Nephron progenitor cell (in vitro differentiated cells): ENCODE measurements at regions not wholly inside any gene's neighbourhood (a gene's known extent, or its start where the extent isn't known, plus 50 kb on each side); places are given as distances from the start of the nearest gene placed in this dataset.

Source experiments
- DNase-seq: peaks from one replicate; pipeline ENCODE4 v3.0.0; 2021
- H3K27ac Mint-ChIP-seq: 2 replicates; pipeline ENCODE4 v1.8.0; 2021; ENCODE audit warnings: mild to moderate bottlenecking, moderate library complexity, mixed read lengths
- H3K27me3 Mint-ChIP-seq: 2 replicates; pipeline ENCODE4 v1.8.0; 2021; ENCODE audit warnings: mild to moderate bottlenecking, low read depth, mixed read lengths; ENCODE audit not compliant: poor library complexity
- H3K36me3 Mint-ChIP-seq: 2 replicates; pipeline ENCODE4 v1.8.0; 2021; ENCODE audit warnings: low read depth, mixed read lengths
- H3K4me1 Mint-ChIP-seq: 2 replicates; pipeline ENCODE4 v1.8.0; 2021; ENCODE audit warnings: mixed read lengths
- H3K4me3 Mint-ChIP-seq: 2 replicates; pipeline ENCODE4 v1.8.0; 2021; ENCODE audit warnings: mild to moderate bottlenecking, moderate library complexity, mixed read lengths
- H3K9me3 Mint-ChIP-seq: 2 replicates; pipeline ENCODE4 v1.8.0; 2021; ENCODE audit warnings: mild to moderate bottlenecking, moderate library complexity, mixed read lengths
- CTCF ChIP-seq: fragments of 200-600 bp; sonication (generic); IDR thresholded peaks from 2 replicates; pipeline ENCODE4 v1.5.0; 2021; ENCODE audit warnings: antibody characterized with exemption

DNA sequence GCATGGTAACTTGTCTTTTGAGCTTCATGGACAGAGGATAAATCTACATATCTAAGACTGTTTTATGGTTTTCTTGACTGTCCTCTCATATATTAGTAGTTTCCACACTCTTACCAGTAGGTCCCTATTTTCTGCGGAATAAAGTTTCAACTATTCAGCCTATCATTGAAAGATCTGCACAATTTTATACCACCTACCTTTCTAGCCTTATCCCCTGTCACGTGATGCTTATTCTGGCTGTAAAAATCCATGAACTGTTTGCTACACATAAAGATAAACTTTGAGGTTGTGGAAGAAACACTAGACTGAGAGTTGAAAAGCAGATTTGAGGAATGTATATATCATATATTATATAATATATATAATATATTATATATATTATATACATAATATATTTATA, 423.8 kb downstream of the TENT5A start:
- H3K9me3 Mint-ChIP-seq = no peaks in the 10 kb centered on the region
- no peaks in the 10 kb centered on the region for H3K27me3 Mint-ChIP-seq
- H3K4me1 Mint-ChIP-seq = no peaks in the 10 kb centered on the region
- no peak overlapping the region for H3K4me3 Mint-ChIP-seq
- no peak overlapping the region for H3K27ac Mint-ChIP-seq
- no peak for TF ChIP-seq CTCF
- no peak for DNase-seq
- H3K36me3 Mint-ChIP-seq = no peaks in the 10 kb centered on the region

DNA sequence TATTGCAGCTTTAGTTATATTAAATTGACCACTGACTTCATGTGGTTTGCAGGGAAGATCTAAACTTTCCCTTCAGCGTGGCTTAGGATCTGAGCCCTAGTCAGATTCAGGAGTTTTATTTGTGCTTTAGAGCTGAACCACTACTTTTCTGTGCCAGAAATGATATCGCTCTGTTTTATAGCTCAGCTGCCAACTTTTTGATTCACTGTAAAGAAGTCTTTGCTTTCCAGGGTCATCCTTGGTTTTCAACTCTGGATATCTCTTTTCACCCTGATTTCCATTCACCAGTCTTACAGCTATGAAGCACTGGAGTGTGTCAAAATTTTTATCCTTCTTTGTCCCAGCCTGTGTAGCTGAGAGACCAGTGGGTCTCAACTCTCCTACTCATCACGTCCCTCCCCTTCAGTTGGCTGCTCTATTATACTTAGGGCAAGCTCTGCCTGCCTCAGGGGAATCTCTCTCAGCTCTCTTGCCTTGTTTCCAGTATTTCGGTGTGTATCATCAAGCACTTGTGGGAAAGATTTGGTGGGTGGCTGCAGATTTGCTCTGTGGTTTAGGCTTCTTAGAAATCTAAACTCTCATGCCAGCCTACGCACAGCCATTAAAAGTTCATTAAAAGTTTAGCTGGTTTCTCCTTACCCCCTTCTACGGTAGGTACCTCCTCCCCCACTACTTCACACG, 425.5 kb downstream of the TENT5A start:
- DNase-seq = no peak
- H3K4me1 Mint-ChIP-seq = no peaks in the 10 kb centered on the region
- no peak overlapping the region for H3K4me3 Mint-ChIP-seq
- TF ChIP-seq CTCF = no peak
- H3K9me3 Mint-ChIP-seq = no peaks in the 10 kb centered on the region
- no peaks in the 10 kb centered on the region for H3K27me3 Mint-ChIP-seq
- H3K36me3 Mint-ChIP-seq = no peaks in the 10 kb centered on the region
- no peak overlapping the region for H3K27ac Mint-ChIP-seq

GRCh38 chr6:81309811-81310210, 442.7 kb downstream of the TENT5A start:
- Mint-ChIP-seq H3K9me3 (peaks cover 8% of the 10 kb centered on the region), H3K4me3 (no peak overlapping the region), H3K27ac (no peak overlapping the region), H3K4me1 (peaks cover 8% of the 10 kb centered on the region), H3K36me3 (no peaks in the 10 kb centered on the region), H3K27me3 (peaks cover 5% of the 10 kb centered on the region)
- TF ChIP-seq CTCF = no peak
- no peak for DNase-seq

GRCh38 chr6:81308577-81309279, 443.8 kb downstream of the TENT5A start:
- TF ChIP-seq CTCF = no peak
- no peak overlapping the region for H3K4me3 Mint-ChIP-seq

GRCh38 chr6:81307651-81308214, 444.7 kb downstream of the TENT5A start:
- Mint-ChIP-seq H3K9me3 (no peaks in the 10 kb centered on the region), H3K27me3 (no peaks in the 10 kb centered on the region), H3K27ac (no peak overlapping the region), H3K4me1 (peaks cover 8% of the 10 kb centered on the region), H3K36me3 (no peaks in the 10 kb centered on the region), H3K4me3 (no peak overlapping the region)
- no peak for TF ChIP-seq CTCF
- no peak for DNase-seq

More at GRCh38 chr6:81308577-81309279, 443.8 kb downstream of the TENT5A start:
- H3K36me3 Mint-ChIP-seq = no peaks in the 10 kb centered on the region
- H3K9me3 Mint-ChIP-seq = peaks cover 6% of the 10 kb centered on the region
- DNase-seq = no peak
- H3K27ac Mint-ChIP-seq = no peak overlapping the region
- H3K27me3 Mint-ChIP-seq = peaks cover 5% of the 10 kb centered on the region
- H3K4me1 Mint-ChIP-seq = peaks cover 8% of the 10 kb centered on the region
